Endodermal cell (in vitro differentiated cells): ENCODE measurements at regions not wholly inside any gene's neighbourhood (a gene's known extent, or its start where the extent isn't known, plus 50 kb on each side); places are given as distances from the start of the nearest gene placed in this dataset.

ENCODE experiments used
- DNase-seq: peaks from one replicate; pipeline ENCODE4 v3.0.0-alpha.2; 2017
- H3K27ac ChIP-seq: 2 replicates; pipeline ENCODE4 v1.5.1; 2013; ENCODE audit warnings: mild to moderate bottlenecking, low read depth, low read length, moderate library complexity
- H3K27me3 ChIP-seq: 2 replicates; pipeline ENCODE4 v1.6.1; 2013; ENCODE audit warnings: mild to moderate bottlenecking, low read length, moderate library complexity; ENCODE audit not compliant: insufficient read depth, control insufficient read depth, poor library complexity, severe bottlenecking
- H3K36me3 ChIP-seq: 2 replicates; pipeline ENCODE4 v1.7.0; 2013; ENCODE audit warnings: mild to moderate bottlenecking, low read length, moderate library complexity; ENCODE audit not compliant: control insufficient read depth, insufficient read depth
- H3K4me1 ChIP-seq: one replicate; pipeline ENCODE4 v1.7.0; 2013; ENCODE audit warnings: low read length; ENCODE audit not compliant: control insufficient read depth, insufficient read depth
- H3K4me3 ChIP-seq: 2 replicates; pipeline ENCODE4 v1.5.1; 2013; ENCODE audit warnings: mild to moderate bottlenecking, low read length, moderate library complexity
- H3K9ac ChIP-seq: 2 replicates; pipeline ENCODE4 v1.6.1; 2013; ENCODE audit warnings: mild to moderate bottlenecking, low read length, moderate library complexity; ENCODE audit not compliant: poor library complexity, severe bottlenecking; ENCODE audit errors: extremely low read depth
- H3K9me3 ChIP-seq: 2 replicates; pipeline ENCODE4 v1.6.1; 2013; ENCODE audit warnings: mild to moderate bottlenecking, low read length, moderate library complexity; ENCODE audit not compliant: control insufficient read depth
- H3K27ac Mint-ChIP-seq: 2 replicates; pipeline ENCODE4 v1.8.0; 2020; ENCODE audit warnings: mixed read lengths
- H3K27me3 Mint-ChIP-seq: 2 replicates; pipeline ENCODE4 v1.8.0; 2021; ENCODE audit warnings: mild to moderate bottlenecking, mixed read lengths; ENCODE audit not compliant: insufficient read depth
- H3K36me3 Mint-ChIP-seq: 2 replicates; pipeline ENCODE4 v1.8.0; 2020; ENCODE audit warnings: low read depth, mixed read lengths
- H3K4me1 Mint-ChIP-seq: 2 replicates; pipeline ENCODE4 v1.8.0; 2020; ENCODE audit warnings: mixed read lengths
- H3K4me3 Mint-ChIP-seq: 2 replicates; pipeline ENCODE4 v1.8.0; 2020; ENCODE audit warnings: mild to moderate bottlenecking, moderate library complexity, mixed read lengths
- H3K9me3 Mint-ChIP-seq: 2 replicates; pipeline ENCODE4 v1.8.0; 2020; ENCODE audit warnings: mild to moderate bottlenecking, mixed read lengths
- CTCF ChIP-seq: fragments of 200-600 bp; sonication (generic); conservative IDR thresholded peaks from 2 replicates; pipeline ENCODE4 v1.5.0; 2021; ENCODE audit warnings: antibody characterized with exemption, mild to moderate bottlenecking
- WGBS, 2 experiments: methylation state at CpG; one replicate each; pipeline versions ENCODE4 v1.1.5 to v1.1.7; 2013; ENCODE audit warnings: missing lambda C conversion rate in 2 of 2, mixed read lengths in 1 of 2; ENCODE audit not compliant: insufficient coverage in 1 of 2, insufficient read length in 1 of 2; 5-methylcytosine and 5-hydroxymethylcytosine counted together

DNA sequence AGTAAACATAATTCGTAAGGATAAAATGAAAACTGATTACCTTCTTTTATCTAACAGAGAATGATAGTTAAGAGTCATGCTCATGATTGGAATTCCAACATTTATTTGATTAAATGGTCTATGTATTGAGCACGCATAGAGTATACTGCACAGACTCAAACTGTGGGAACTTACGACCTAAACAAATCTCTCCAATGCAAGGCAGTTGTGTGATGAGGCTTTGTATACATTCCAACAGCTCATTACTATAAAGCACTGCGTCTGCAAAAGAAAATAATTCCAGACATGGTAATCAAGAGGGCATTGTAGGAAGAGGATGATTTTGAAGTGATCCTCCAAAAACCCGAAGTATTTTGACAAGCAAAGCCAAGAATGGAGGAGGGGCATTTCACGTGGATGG is 169.5 kb downstream of the NUFIP1 start:
- Histone ChIP-seq H3K4me1 (no peaks in the 10 kb centered on the region), H3K27ac (no peak overlapping the region), H3K9me3 (no peaks in the 10 kb centered on the region), H3K36me3 (no peaks in the 10 kb centered on the region), H3K4me3 (no peak overlapping the region), H3K9ac (no peak overlapping the region), H3K27me3 (no peaks in the 10 kb centered on the region)
- 83 to 100% methylated on average over 5 to 6 of the region's 6 CpGs for WGBS, 2 experiments
- H3K27ac Mint-ChIP-seq: no peak overlapping the region
- H3K36me3 Mint-ChIP-seq: no peaks in the 10 kb centered on the region
- H3K4me3 Mint-ChIP-seq: no peak overlapping the region
- no peaks in the 10 kb centered on the region for H3K9me3 Mint-ChIP-seq
- peaks cover 3% of the 10 kb centered on the region for H3K27me3 Mint-ChIP-seq
- H3K4me1 Mint-ChIP-seq: peaks cover 24% of the 10 kb centered on the region
- no peak for DNase-seq
- no peak for TF ChIP-seq CTCF

GRCh38 chr13:44819245-44819644 is 170.0 kb downstream of the NUFIP1 start:
- Histone ChIP-seq H3K27me3 (no peaks in the 10 kb centered on the region), H3K9me3 (no peaks in the 10 kb centered on the region), H3K36me3 (no peaks in the 10 kb centered on the region), H3K4me3 (no peak overlapping the region), H3K4me1 (no peaks in the 10 kb centered on the region), H3K9ac (no peak overlapping the region), H3K27ac (no peak overlapping the region)
- no peak overlapping the region for H3K4me3 Mint-ChIP-seq
- H3K4me1 Mint-ChIP-seq: peaks cover 24% of the 10 kb centered on the region
- no peaks in the 10 kb centered on the region for H3K36me3 Mint-ChIP-seq
- no peak for TF ChIP-seq CTCF
- 93 to 100% methylated on average over 2 to 3 of the region's 3 CpGs for WGBS, 2 experiments
- H3K27me3 Mint-ChIP-seq: peaks cover 3% of the 10 kb centered on the region
- peak; percentile 27 for DNase-seq
- H3K9me3 Mint-ChIP-seq: no peaks in the 10 kb centered on the region
- no peak overlapping the region for H3K27ac Mint-ChIP-seq

DNA sequence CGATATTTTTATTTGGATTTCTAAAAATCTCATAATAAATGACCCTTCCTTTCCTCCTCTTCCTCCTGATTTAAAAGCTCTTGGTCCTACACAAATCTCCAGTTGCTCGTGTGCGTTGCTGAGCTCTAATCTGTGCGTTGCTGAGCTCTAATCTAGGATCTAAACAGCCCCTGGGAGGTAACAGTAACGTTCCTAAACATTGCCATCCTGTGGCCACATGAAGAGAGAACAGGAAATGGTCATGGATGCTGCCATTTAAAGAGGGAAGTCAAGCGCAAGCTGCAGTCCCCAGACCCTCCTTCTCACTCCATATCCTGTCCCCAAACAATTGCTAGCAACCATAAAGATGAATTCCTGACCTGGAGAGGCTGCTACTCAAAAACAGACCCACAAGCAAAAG is 170.8 kb downstream of the NUFIP1 start:
- 48 to 90% methylated on average over 1 to 6 of the region's 6 CpGs for WGBS, 2 experiments
- TF ChIP-seq CTCF: peak; percentile 79
- Mint-ChIP-seq H3K27ac (no peak overlapping the region), H3K9me3 (no peaks in the 10 kb centered on the region), H3K36me3 (no peaks in the 10 kb centered on the region), H3K4me1 (peaks cover 23% of the 10 kb centered on the region), H3K4me3 (no peak overlapping the region), H3K27me3 (peaks cover 3% of the 10 kb centered on the region)
- Histone ChIP-seq H3K4me1 (no peaks in the 10 kb centered on the region), H3K36me3 (no peaks in the 10 kb centered on the region), H3K9ac (no peak overlapping the region), H3K27ac (no peak overlapping the region), H3K9me3 (no peaks in the 10 kb centered on the region), H3K27me3 (no peaks in the 10 kb centered on the region), H3K4me3 (no peak overlapping the region)
- peak; percentile 69 for DNase-seq
